ENCODE measurements at regions not wholly inside any gene's neighbourhood (a gene's known extent, or its start where the extent isn't known, plus 50 kb on each side); places are given as distances from the start of the nearest gene placed in this dataset.

DNA sequence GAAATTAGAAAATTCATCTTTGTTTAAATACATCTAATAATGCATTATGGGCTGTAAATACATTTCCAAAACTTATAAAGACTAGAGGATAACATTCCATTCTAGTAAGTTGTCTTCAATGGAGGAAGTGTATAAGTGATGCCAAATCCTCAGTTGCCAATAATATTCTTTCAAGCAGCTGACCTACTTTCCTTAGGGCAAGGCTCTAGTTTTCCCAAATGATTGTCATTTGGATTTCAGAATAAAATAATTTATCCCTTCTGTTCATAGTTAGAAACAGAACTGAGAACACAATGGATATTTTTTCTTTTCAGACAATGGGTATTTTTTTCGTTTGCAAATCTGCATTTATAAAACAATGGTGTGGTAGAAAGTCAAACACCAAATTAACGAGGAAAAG, 354.9 kb upstream of the ADAMTS5 start:
- TF ChIP-seq, protein P1, sequence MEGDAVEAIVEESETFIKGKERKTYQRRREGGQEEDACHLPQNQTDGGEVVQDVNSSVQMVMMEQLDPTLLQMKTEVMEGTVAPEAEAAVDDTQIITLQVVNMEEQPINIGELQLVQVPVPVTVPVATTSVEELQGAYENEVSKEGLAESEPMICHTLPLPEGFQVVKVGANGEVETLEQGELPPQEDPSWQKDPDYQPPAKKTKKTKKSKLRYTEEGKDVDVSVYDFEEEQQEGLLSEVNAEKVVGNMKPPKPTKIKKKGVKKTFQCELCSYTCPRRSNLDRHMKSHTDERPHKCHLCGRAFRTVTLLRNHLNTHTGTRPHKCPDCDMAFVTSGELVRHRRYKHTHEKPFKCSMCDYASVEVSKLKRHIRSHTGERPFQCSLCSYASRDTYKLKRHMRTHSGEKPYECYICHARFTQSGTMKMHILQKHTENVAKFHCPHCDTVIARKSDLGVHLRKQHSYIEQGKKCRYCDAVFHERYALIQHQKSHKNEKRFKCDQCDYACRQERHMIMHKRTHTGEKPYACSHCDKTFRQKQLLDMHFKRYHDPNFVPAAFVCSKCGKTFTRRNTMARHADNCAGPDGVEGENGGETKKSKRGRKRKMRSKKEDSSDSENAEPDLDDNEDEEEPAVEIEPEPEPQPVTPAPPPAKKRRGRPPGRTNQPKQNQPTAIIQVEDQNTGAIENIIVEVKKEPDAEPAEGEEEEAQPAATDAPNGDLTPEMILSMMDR (IDR thresholded peaks at IDR 0.05): no peak
- TF ChIP-seq POLR2AphosphoS5 (IDR thresholded peaks at IDR 0.05) (no peak), POLR2A (IDR thresholded peaks at IDR 0.05) (no peak), EP300 (IDR thresholded peaks at IDR 0.05; ENCODE audit: low read depth) (no peak)

Measured in transverse colon (tissue), 4 donors.